ENCODE measurements at regions not wholly inside any gene's neighbourhood (a gene's known extent, or its start where the extent isn't known, plus 50 kb on each side); places are given as distances from the start of the nearest gene placed in this dataset.

GRCh38 chr7:73945022-73945421 lies 83.0 kb upstream of the ELN start:
- no peak overlapping the region for H3K9ac ChIP-seq (ENCODE audit: insufficient read depth, low read depth, low read length)
- H4K20me1 ChIP-seq (ENCODE audit: insufficient read depth, low read length), result no peaks in the 10 kb centered on the region
- in situ Hi-C loops (cut with HindIII; ENCODE audit: extremely low pct_ligation_motif_present, low pct_unique_long_range_greater_than_20kb) (no loop called here), intact Hi-C loops (cut with micrococcal nuclease; ENCODE audit: unreplicated experiment) (no loop called here)
- ATAC-seq (no peak), FAIRE-seq (no peak), DNase-seq (ENCODE audit: low spot score) (no peak)
- peaks cover 12% of the 10 kb centered on the region for H3K9me3 ChIP-seq (ENCODE audit: low read length)
- peaks cover 5% of the 10 kb centered on the region; the same call in 1 of the 2 replicates for H3K4me1 ChIP-seq (ENCODE audit: insufficient read depth, low read length)
- no peaks in the 10 kb centered on the region for H3K36me3 ChIP-seq (replicated peaks in 1 of 2; ENCODE audit: control insufficient read depth in 1 of 2, insufficient read depth in 2 of 2, low read length in 2 of 2)
- no peak overlapping the region for H3K27ac ChIP-seq (ENCODE audit: extremely low read length, insufficient read depth, low read length)
- no TSS peak for BruUV-seq (replicated peaks)
- TF ChIP-seq ARNT2 (CRISPR knock-in tag; IDR thresholded peaks at IDR 0.05; ENCODE audit: low read depth) (no peak), SKIL (CRISPR knock-in tag; IDR thresholded peaks at IDR 0.05; ENCODE audit: borderline replicate concordance) (no peak), NFATC3 (CRISPR knock-in tag; IDR thresholded peaks at IDR 0.05) (no peak), ARID2 (CRISPR knock-in tag; IDR thresholded peaks at IDR 0.05; ENCODE audit: borderline replicate concordance) (no peak), TCF7L2 (IDR thresholded peaks at IDR 0.05; ENCODE audit: low read depth, low read length) (no peak), ZNF777 (CRISPR knock-in tag; IDR thresholded peaks at IDR 0.05) (no peak), SP2 (CRISPR knock-in tag; IDR thresholded peaks at IDR 0.05) (no peak), RFX5 (IDR thresholded peaks at IDR 0.05; ENCODE audit: low read depth, low read length) (no peak), KDM1A (CRISPR knock-in tag; IDR thresholded peaks at IDR 0.05) (no peak), THAP8 (CRISPR knock-in tag; IDR thresholded peaks at IDR 0.05; ENCODE audit: borderline replicate concordance) (no peak), ZEB1 (IDR thresholded peaks at IDR 0.05; ENCODE audit: insufficient replicate concordance, low read depth) (no peak), ZNF710 (CRISPR knock-in tag; IDR thresholded peaks at IDR 0.05; ENCODE audit: borderline replicate concordance) (no peak), ZBTB39 (CRISPR knock-in tag; IDR thresholded peaks at IDR 0.05) (no peak), XRCC5 (optimal IDR thresholded peaks at IDR 0.05; ENCODE audit: low read length) (no peak), BCL3 (CRISPR knock-in tag; IDR thresholded peaks at IDR 0.05) (no peak)
- CTCF ChIA-PET (ENCODE audit: low intra/inter-chr PET ratio, low total read pairs), result no interaction called here
- no peaks in the 10 kb centered on the region for H3K79me2 ChIP-seq (ENCODE audit: insufficient read depth, low read length)
- H2AFZ ChIP-seq (ENCODE audit: low read length), result no peak overlapping the region
- no peak overlapping the region for H3K4me3 ChIP-seq (replicated peaks in 1 of 3; ENCODE audit: insufficient read depth in 1 of 3, low read depth in 2 of 3, low read length in 3 of 3)
- 95% methylated on average over 2 of the region's 2 CpGs for WGBS (ENCODE audit: low lambda C conversion rate)
- no peak overlapping the region for H3K4me2 ChIP-seq (ENCODE audit: low read depth, low read length)
- POLR2A ChIA-PET, result no interaction called here
- no peaks in the 10 kb centered on the region for H3K27me3 ChIP-seq (ENCODE audit: control insufficient read depth in 1 of 2, insufficient read depth in 2 of 2, low read length in 2 of 2)

All from HepG2 (cell line).